ENCODE measurements at regions not wholly inside any gene's neighbourhood (a gene's known extent, or its start where the extent isn't known, plus 50 kb on each side); places are given as distances from the start of the nearest gene placed in this dataset.

DNA sequence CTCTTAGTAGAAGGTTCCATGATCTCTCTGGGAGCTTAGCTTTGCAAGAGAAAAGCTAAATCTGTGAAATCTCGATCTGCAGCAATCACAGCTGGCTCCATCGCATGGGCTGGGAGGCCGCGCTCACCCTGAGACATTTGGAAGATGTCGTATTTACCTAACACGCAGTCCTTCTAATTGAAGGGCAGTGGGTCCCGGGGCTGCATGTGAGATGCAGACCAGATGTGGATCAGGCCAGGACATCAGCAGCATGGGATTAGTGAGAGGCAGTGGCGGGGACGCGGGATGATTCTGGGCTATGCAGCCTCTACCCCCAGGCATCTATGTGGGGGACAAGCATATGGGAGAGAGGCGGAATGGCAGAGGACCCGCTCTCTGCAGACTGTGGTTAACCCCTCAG is 312.4 kb upstream of the RTL1 start:
- DNase-seq (ENCODE audit: low read depth), result no peak

GRCh38 chr14:101216366-101217079 is 313.0 kb upstream of the RTL1 start:
- DNase-seq (ENCODE audit: low read depth), result no peak

DNA sequence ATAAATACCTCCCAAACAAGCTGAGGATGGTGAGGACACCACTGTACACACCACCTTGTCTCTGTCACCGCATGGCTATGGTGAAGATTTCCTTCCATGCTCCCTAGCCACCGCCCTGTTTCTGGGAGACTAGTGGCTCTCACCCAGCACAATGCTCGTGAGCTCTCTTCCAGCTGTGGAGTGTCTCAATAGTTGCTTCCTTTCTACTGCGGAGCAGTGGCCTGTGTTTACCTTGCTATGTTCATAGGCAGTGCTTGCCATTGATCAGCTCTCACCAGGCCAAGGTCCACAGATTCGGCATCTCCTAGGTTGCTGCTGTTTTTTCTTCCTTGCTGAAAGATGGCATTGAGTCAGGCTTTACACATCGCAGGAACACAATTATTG is 313.6 kb upstream of the RTL1 start:
- no peak for DNase-seq (ENCODE audit: low read depth)

GRCh38 chr14:101217616-101218371 is 314.3 kb upstream of the RTL1 start:
- DNase-seq (ENCODE audit: low read depth), result no peak

- no peak for DNase-seq (ENCODE audit: low read depth)
Observed at GRCh38 chr14:101219896-101220703, 316.6 kb upstream of the RTL1 start.

- DNase-seq (ENCODE audit: low read depth), result no peak
Observed at GRCh38 chr14:101220921-101221510, 317.5 kb upstream of the RTL1 start.

GRCh38 chr14:101221549-101222160 is 318.1 kb upstream of the RTL1 start:
- no peak for DNase-seq (ENCODE audit: low read depth)

- DNase-seq (ENCODE audit: low read depth), result no peak
Observed at GRCh38 chr14:101222362-101223070, 319.0 kb upstream of the RTL1 start.

DNA sequence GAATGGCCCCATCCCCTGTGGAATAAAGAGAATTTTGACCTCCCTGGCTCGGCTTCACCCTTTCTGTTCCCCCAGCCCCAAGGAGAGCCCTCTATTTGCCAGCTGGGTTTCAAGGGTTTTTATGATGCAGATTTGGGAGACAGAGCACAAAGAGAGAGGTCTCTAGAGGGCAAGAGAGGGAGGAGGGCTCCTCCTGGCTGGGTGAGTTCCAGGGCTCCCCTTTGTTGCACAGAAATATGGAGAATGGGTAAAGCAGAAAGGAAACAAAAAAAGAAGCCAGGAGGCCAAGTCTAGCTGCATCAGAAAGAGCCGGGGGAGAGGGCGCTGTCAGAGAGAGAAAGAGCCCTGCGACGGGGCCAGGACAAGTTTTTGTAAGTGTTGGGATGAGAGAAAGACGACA is 319.6 kb upstream of the RTL1 start:
- no peak for DNase-seq (ENCODE audit: low read depth)

GRCh38 chr14:101223561-101224162 is 320.1 kb upstream of the RTL1 start:
- DNase-seq (ENCODE audit: low read depth), result no peak

DNA sequence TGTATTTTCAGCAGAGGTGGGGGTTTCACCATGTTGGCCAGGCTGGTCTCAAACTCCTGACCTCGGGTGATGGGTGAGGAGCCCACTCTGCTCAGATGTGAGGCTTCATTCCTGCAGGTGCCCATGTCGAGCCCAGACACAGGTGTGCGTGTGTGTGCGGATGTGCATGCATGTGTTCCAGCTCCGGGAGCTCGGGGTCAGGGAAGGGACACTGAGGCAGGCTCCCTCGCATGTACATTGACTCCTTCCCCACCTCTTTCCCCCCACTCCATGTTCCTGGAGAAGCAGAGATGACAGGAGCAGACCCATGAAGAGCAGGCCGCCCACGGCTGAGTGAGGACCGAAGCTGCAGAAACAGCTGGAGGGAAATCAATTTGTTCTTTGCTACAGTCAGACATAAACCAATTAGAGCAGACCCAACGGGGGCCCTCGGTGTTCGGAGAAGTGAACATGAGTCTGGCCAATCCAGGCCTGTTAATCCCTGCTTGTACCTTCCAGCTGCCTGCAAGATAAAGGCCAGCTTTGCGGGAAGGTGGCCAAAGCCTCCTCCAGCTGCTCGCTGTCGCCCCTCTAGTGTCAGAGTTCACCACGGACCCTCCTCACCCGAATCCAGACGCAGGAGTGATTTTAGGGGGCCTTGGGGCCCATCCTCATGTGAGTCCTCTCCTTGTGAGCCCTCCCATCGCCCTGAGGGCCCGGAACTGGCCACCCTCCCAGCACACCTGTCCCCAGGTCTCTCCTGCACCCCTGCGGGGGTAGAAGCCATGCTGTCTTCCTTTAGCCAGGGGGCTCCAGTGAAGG is 321.0 kb upstream of the RTL1 start:
- DNase-seq (ENCODE audit: low read depth), result no peak

DNA sequence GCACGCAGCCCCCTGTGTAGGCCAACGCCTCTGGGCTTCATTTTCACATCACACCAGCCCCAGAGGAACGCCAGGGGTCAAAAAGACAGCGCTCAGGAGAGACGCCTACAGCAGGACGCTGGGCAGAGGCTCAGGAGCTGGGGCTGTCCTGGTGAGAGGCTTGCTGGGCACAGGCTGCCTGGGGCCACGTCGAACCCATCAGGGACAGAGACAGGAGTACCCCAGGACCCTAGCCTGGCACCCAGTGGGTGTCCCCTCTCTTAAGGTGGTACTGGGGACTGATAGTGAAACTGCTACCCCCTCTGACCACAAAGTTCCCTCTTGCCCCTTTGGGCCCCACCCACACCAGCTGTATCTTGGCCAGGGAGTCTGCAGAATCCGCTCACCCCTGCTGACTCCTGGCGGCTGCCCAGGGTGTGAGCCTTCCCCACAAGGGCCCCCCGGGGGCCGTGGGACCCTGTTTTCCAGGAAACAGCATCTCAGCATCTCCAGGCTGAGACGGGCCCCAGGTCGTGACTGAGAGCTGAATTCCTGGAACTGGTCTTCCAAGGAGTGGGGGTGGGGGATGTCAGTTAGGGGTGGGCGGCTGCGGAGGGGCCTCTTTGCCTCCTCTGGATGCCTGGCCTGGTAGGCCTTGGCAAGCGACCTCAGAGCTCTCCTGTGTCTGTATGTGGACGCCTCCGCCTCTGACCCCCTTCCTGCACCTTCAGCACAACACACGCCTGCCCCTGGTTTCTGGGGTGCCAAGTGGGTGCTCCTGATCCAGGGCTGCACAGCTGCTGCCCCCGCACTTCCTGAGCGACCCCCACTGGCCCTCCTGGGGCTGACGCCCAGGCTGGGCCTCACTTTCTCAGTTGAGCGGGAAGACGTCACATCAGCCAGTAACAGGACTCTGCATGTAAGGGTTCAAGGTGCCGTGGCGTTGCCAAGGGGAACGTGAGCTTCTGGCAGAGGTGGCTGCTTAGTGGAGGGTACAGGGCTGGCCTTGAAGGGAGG is 321.9 kb upstream of the RTL1 start:
- no peak for DNase-seq (ENCODE audit: low read depth)

GRCh38 chr14:101226265-101226602 is 322.7 kb upstream of the RTL1 start:
- DNase-seq (ENCODE audit: low read depth), result no peak

- no peak for DNase-seq (ENCODE audit: low read depth)
Observed at GRCh38 chr14:101226603-101227425, 323.3 kb upstream of the RTL1 start.

DNA sequence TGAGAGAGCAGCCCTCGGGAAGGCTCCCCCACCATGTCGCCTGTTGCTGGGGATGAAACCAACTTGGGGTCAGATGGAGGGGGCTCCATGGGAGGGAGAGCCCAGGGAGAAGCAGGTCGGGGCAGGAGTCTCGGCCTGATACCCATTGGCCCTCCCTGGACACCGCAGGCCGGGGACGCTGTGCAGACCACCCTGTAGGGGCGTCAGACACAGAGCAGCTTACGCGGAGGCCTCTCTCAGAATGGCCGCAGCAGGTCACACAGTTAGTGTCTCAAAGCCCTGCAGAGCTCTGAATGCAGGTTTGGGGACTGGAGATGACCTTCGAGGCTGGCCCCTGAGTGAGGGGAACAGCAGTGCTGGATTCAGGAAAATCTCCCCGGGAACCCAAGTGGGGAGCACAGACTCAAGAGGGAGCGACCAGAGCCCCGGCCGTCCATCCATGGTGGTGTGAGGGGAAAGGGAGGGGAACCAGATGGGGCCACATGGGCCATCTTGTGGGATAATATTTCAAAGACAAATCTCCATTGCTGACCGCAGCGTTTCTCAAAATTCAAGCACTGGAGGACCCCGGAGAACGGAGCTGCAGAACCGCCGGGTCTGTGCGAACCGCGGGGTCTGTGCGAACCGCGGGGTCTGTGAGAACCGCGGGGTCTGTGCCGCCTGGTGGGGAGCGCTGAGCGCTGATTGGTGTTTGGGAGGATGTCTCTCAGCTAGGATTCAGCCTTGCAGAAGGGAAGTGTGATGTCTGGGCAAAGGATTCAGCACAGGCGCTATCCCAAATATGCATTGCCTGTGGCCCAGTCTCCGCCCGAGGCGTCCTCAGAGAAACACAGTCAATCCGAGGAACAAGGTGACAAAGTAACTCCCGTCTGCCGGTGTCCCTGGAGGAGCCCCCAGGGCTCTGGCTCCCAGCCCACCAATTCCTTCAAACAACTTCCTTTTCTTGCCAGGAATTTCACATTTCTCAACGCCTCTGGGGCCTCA is 324.4 kb upstream of the RTL1 start:
- DNase-seq (ENCODE audit: low read depth), result no peak

GRCh38 chr14:101228949-101229541 is 325.5 kb upstream of the RTL1 start:
- DNase-seq (ENCODE audit: low read depth), result no peak
